ENCODE measurements at regions not wholly inside any gene's neighbourhood (a gene's known extent, or its start where the extent isn't known, plus 50 kb on each side); places are given as distances from the start of the nearest gene placed in this dataset.

DNA sequence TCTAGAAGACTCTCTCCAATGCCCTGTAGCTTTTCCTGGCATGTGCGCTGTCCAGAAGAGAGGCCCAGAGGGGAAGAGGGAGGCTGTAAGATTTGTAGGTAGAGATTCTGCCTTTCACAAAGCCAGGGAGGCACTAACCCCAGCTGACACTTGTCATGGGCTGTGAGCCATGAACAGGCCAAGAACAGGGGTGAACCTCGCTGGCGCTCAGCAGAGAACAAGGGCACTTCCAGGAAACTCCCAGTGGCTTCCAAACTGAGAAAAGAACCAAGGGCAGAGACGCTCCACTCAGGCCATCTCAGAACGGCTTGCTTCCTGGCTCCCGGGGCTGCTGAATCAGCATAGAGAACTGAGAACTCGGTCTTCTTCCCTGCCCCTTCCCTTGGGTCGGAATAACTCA lies 257.8 kb upstream of the ZNF32 start:
- TF ChIP-seq, protein P1, sequence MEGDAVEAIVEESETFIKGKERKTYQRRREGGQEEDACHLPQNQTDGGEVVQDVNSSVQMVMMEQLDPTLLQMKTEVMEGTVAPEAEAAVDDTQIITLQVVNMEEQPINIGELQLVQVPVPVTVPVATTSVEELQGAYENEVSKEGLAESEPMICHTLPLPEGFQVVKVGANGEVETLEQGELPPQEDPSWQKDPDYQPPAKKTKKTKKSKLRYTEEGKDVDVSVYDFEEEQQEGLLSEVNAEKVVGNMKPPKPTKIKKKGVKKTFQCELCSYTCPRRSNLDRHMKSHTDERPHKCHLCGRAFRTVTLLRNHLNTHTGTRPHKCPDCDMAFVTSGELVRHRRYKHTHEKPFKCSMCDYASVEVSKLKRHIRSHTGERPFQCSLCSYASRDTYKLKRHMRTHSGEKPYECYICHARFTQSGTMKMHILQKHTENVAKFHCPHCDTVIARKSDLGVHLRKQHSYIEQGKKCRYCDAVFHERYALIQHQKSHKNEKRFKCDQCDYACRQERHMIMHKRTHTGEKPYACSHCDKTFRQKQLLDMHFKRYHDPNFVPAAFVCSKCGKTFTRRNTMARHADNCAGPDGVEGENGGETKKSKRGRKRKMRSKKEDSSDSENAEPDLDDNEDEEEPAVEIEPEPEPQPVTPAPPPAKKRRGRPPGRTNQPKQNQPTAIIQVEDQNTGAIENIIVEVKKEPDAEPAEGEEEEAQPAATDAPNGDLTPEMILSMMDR (IDR thresholded peaks at IDR 0.05) = no peak
- TF ChIP-seq CHD4 (IDR thresholded peaks at IDR 0.05; ENCODE audit: borderline replicate concordance) (no peak), MAFK (IDR thresholded peaks at IDR 0.05; ENCODE audit: partially characterized antibody) (peak; percentile 34), EP300 (IDR thresholded peaks at IDR 0.05) (no peak), MYC (IDR thresholded peaks at IDR 0.05; ENCODE audit: borderline replicate concordance, low read length) (no peak), CEBPB (IDR thresholded peaks at IDR 0.05) (no peak), RNF2 (IDR thresholded peaks at IDR 0.05; ENCODE audit: borderline replicate concordance, low read depth) (no peak)
